Nephron progenitor cell (in vitro differentiated cells): ENCODE measurements at regions not wholly inside any gene's neighbourhood (a gene's known extent, or its start where the extent isn't known, plus 50 kb on each side); places are given as distances from the start of the nearest gene placed in this dataset.

Source experiments
- DNase-seq: peaks from one replicate; pipeline ENCODE4 v3.0.0; 2021
- H3K27ac Mint-ChIP-seq: 2 replicates; pipeline ENCODE4 v1.8.0; 2021; ENCODE audit warnings: mild to moderate bottlenecking, moderate library complexity, mixed read lengths
- H3K27me3 Mint-ChIP-seq: 2 replicates; pipeline ENCODE4 v1.8.0; 2021; ENCODE audit warnings: mild to moderate bottlenecking, low read depth, mixed read lengths; ENCODE audit not compliant: poor library complexity
- H3K36me3 Mint-ChIP-seq: 2 replicates; pipeline ENCODE4 v1.8.0; 2021; ENCODE audit warnings: low read depth, mixed read lengths
- H3K4me1 Mint-ChIP-seq: 2 replicates; pipeline ENCODE4 v1.8.0; 2021; ENCODE audit warnings: mixed read lengths
- H3K4me3 Mint-ChIP-seq: 2 replicates; pipeline ENCODE4 v1.8.0; 2021; ENCODE audit warnings: mild to moderate bottlenecking, moderate library complexity, mixed read lengths
- H3K9me3 Mint-ChIP-seq: 2 replicates; pipeline ENCODE4 v1.8.0; 2021; ENCODE audit warnings: mild to moderate bottlenecking, moderate library complexity, mixed read lengths
- CTCF ChIP-seq: fragments of 200-600 bp; sonication (generic); IDR thresholded peaks from 2 replicates; pipeline ENCODE4 v1.5.0; 2021; ENCODE audit warnings: antibody characterized with exemption

- DNase-seq, result no peak
- peaks cover 53% of the 10 kb centered on the region for H3K4me1 Mint-ChIP-seq
These were observed 157.0 kb upstream of the ZMIZ1 start for GRCh38 chr10:78911533-78912340.

GRCh38 chr10:78912361-78913218 lies 156.2 kb upstream of the ZMIZ1 start:
- DNase-seq, result no peak
- H3K27me3 Mint-ChIP-seq, result peaks cover 44% of the 10 kb centered on the region
- no peak overlapping the region for H3K4me3 Mint-ChIP-seq
- H3K27ac Mint-ChIP-seq, result no peak overlapping the region
- H3K9me3 Mint-ChIP-seq, result no peaks in the 10 kb centered on the region
- TF ChIP-seq CTCF, result no peak
- H3K4me1 Mint-ChIP-seq, result peaks cover 53% of the 10 kb centered on the region
- H3K36me3 Mint-ChIP-seq, result no peaks in the 10 kb centered on the region

More at GRCh38 chr10:78911533-78912340, 157.0 kb upstream of the ZMIZ1 start:
- Mint-ChIP-seq H3K9me3 (no peaks in the 10 kb centered on the region), H3K27ac (no peak overlapping the region), H3K4me3 (no peak overlapping the region), H3K27me3 (peaks cover 46% of the 10 kb centered on the region), H3K36me3 (no peaks in the 10 kb centered on the region)
- TF ChIP-seq CTCF, result no peak

- Mint-ChIP-seq H3K9me3 (no peaks in the 10 kb centered on the region), H3K36me3 (no peaks in the 10 kb centered on the region), H3K4me1 (peaks cover 53% of the 10 kb centered on the region), H3K27me3 (peaks cover 42% of the 10 kb centered on the region), H3K4me3 (no peak overlapping the region), H3K27ac (no peak overlapping the region)
- TF ChIP-seq CTCF, result no peak
- DNase-seq, result no peak
These were observed 155.3 kb upstream of the ZMIZ1 start for GRCh38 chr10:78913219-78914059.

- no peak overlapping the region for H3K4me3 Mint-ChIP-seq
- DNase-seq, result no peak
- H3K4me1 Mint-ChIP-seq, result peaks cover 53% of the 10 kb centered on the region
- no peaks in the 10 kb centered on the region for H3K9me3 Mint-ChIP-seq
- no peak for TF ChIP-seq CTCF
- H3K27ac Mint-ChIP-seq, result no peak overlapping the region
- no peaks in the 10 kb centered on the region for H3K36me3 Mint-ChIP-seq
- H3K27me3 Mint-ChIP-seq, result peaks cover 42% of the 10 kb centered on the region
These were observed 154.7 kb upstream of the ZMIZ1 start for GRCh38 chr10:78914060-78914378.

- Mint-ChIP-seq H3K9me3 (no peaks in the 10 kb centered on the region), H3K27ac (no peak overlapping the region), H3K36me3 (no peaks in the 10 kb centered on the region), H3K27me3 (peaks cover 44% of the 10 kb centered on the region), H3K4me1 (peaks cover 53% of the 10 kb centered on the region), H3K4me3 (no peak overlapping the region)
- DNase-seq, result no peak
- no peak for TF ChIP-seq CTCF
These were observed 154.1 kb upstream of the ZMIZ1 start for GRCh38 chr10:78914502-78915189.
